HG02870 (cell line): ENCODE measurements at regions not wholly inside any gene's neighbourhood (a gene's known extent, or its start where the extent isn't known, plus 50 kb on each side); places are given as distances from the start of the nearest gene placed in this dataset.

Experiments used
- ATAC-seq: cut with Tn5 transposase; IDR thresholded peaks from one replicate; pipeline ENCODE4 v1.9.1; 2021; ENCODE audit warnings: mild to moderate bottlenecking, moderate library complexity; ENCODE audit not compliant: unreplicated experiment

GRCh38 chr9:27625751-27626150, 52.5 kb upstream of the C9orf72 start:
- ATAC-seq = no peak

DNA sequence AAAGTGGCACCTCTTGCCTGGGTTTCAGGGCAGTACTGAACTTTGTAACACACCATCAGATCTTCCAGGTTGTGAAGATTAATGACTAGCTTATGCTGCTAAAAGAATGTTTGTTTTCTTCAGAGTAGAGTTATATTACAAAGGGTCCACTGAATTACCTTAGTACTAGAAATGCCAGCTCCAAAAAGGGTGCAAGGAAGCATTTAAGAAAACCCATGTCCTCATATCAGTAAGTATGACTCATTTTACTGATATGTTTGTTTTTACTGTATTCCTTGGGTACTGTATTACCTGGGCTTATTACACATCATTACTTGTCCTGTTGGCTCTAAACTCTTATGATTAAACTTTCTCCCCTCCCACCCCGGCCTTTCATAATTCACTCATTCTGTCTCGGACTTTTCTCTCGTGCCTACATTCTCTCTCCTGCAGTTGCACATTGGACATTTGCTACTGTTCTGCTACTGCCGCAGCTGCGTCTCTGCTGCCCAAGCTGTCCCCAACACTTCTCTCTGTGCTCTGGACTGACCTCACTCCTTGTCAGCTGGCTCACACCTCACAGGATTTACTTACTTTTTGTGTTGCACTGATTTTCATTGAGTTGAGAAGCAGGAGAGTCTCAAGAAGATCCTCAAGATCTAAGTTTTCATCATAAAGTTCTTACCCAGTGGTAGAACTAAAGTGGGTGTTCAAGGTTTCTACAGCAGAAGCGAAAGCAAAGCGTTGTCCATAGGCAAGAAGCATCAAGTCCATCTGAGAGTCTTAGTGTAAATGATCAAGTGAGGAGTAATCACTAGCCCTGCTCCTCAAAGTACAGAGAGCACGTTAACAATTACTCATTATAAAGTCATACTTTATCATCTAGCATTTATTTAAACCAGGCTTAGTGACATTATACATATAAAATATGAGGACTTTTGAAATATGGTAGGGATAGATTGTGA, 53.2 kb upstream of the C9orf72 start:
- ATAC-seq = no peak

- ATAC-seq = no peak
Measured at GRCh38 chr9:27627188-27627564, 53.9 kb upstream of the C9orf72 start.

DNA sequence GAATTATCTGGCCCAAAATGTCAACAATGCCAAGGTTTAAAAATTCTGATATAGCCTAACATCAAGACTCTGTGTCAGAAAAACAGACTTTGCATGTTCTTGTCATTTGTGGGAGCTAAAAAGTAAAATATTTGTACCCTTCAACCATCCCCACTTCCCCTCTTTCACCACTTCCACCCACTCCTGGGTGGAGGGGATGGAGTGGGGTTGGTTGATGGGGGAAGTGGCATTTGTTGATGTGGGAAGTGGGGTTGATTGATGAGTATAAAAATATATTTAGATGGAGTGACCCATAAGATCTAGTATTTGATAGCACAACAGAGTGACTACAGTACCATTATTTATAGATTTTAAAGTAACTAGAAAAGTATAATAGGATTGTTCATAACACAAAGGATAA, 55.0 kb upstream of the C9orf72 start:
- no peak for ATAC-seq

DNA sequence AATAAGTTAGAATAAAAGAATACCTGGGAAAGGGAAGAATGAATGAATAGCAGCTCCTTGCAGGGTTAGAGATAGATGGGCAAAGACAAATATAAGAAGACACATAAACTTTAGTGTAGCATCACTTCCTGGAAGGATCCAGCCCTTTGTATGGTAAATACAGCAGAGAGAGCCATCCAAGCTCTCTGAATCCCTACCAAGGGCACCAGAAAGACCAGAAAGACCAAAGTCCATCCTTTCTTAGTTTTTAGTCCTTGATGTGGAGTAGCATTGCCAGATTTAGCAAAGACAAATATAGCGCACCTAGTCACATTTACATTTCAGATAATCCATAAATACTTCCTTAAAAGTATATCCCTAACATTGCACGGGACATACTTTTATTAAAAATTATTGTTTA, 56.1 kb upstream of the C9orf72 start:
- ATAC-seq = no peak

GRCh38 chr9:27632254-27632653, 59.0 kb upstream of the C9orf72 start:
- no peak for ATAC-seq

GRCh38 chr9:27633764-27634163, 60.5 kb upstream of the C9orf72 start:
- no peak for ATAC-seq

DNA sequence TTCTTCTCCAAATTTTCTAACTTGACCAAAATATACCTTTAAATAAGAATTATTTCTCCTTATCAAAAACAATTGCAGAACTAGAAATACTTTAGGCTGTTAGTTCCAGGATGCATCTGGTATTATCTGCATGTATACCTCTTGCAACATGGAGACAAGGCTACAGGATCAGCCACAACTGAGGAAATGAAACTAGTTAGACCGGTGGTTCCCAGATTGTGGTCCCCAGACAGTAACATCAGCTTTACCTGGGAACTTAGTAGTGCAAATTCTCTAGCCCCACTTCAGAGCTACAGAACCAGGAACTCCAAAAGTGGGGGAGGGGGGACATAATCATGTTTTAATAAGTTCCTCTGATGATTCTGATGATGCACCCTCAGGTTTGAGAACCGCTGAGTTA, 61.6 kb upstream of the C9orf72 start:
- ATAC-seq = peak; percentile 81

GRCh38 chr9:27638716-27639115, 65.4 kb upstream of the C9orf72 start:
- ATAC-seq = no peak

- ATAC-seq = no peak
Measured at GRCh38 chr9:27645161-27645840, 72.0 kb upstream of the C9orf72 start.

DNA sequence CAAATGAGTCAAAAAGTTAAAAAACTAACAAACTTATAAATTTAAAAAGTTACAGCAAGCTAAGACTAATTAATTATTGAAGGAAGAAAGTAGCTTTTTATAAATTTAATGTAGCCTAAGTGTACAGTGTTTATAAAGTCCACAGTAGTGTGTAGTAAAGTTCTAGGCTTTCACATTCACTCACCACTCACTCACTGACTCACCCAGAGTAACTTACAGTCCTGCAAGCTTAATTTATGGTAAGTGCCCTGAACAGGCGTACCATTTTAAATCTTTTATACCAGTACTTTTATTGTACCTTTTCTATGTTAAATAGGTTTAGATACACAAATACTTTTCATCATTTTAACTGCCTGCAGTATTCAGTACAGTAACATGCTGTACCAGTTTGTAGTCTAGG, 80.0 kb upstream of the C9orf72 start:
- no peak for ATAC-seq

DNA sequence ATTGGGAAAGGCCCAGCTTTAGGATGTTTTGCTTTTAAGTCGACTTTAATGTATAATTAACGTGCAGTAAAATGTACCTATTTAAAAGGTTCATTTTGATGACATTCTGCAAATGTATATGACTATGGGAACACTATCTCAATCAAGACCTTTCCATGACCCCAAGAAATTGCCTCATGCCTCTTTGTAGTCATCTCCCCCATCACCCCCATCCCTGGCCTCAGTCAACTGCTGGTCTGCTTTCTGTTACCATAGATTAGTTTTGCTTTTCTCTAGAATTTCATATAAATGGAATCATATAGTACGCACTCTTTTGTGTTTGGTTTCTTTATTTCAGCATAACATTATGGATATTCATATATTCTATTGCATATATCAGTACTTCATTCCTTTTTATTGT, 80.7 kb upstream of the C9orf72 start:
- no peak for ATAC-seq

- ATAC-seq = no peak
Measured at GRCh38 chr9:27654629-27655285, 81.5 kb upstream of the C9orf72 start.

GRCh38 chr9:27655441-27655840, 82.2 kb upstream of the C9orf72 start:
- ATAC-seq = no peak

GRCh38 chr9:27659001-27659400, 85.7 kb upstream of the C9orf72 start:
- ATAC-seq = no peak

- no peak for ATAC-seq
Measured at GRCh38 chr9:27659571-27659970, 86.3 kb upstream of the C9orf72 start.

DNA sequence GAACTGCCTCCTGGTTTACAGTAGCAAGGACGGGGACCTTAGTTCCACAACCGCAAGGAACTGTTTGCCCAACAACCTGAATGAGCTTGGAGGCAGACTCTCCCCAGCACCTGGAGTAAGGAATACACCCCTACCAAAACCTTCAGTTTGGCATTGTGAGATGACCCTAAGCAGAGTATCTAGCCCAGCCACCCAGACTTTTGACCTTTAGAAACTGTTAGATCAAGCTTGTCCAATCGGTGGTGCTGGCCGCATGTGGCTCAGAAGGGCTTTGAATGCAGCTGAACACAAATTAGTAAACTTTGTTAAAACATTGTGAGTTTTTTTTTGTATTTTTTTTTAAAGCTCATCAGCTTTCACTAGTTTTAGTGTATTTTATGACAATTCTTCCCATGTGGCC, 86.9 kb upstream of the C9orf72 start:
- ATAC-seq = no peak

GRCh38 chr9:27663526-27663925, 90.2 kb upstream of the C9orf72 start:
- ATAC-seq = no peak

- no peak for ATAC-seq
Measured at GRCh38 chr9:27664121-27664779, 91.0 kb upstream of the C9orf72 start.

- ATAC-seq = no peak
Measured at GRCh38 chr9:27665136-27665535, 91.9 kb upstream of the C9orf72 start.

DNA sequence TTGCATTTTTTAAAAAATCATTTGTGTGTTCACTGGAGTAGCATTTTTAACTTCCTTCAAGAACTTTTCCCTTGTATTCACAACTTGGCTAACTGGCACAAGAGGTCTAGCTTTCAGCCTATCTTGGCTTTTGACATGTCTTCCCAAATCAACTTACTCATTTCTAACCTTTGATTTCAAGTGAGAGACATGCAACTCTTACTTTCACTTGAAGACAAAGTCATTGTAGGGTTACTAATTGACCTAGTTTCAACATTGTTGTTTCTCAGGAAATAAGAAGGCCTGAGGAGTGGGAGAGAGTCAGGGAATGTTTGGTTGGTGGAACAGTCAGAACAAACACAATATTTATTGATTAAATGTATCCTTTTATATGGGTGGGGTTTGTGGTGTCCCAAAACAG, 95.0 kb upstream of the C9orf72 start:
- no peak for ATAC-seq
